SK-N-SH treated with all-trans-retinoic acid at 6 μM for 48 hours (cell line): ENCODE measurements at regions not wholly inside any gene's neighbourhood (a gene's known extent, or its start where the extent isn't known, plus 50 kb on each side); places are given as distances from the start of the nearest gene placed in this dataset.

Experiments used
- ATAC-seq: fragments of 200-7000 bp; cut with Tn5 transposase; 3 replicates; pipeline ENCODE4 v1.9.1; 2020; ENCODE audit warnings: mild to moderate bottlenecking, moderate library complexity
- ARNTL ChIP-seq: fragments of 450-650 bp; formaldehyde crosslinking; IDR thresholded peaks from 2 replicates; pipeline ENCODE4 v1.5.0; 2020; ENCODE audit warnings: low read depth, mild to moderate bottlenecking, moderate library complexity, borderline replicate concordance
- BACH2 ChIP-seq: fragments of 250-450 bp; sonication (Bioruptor Pico); IDR thresholded peaks from 2 replicates; pipeline ENCODE4 v1.9.0; 2021; ENCODE audit warnings: mild to moderate bottlenecking, borderline replicate concordance
- CREB5 ChIP-seq: fragments of 250-450 bp; sonication (Bioruptor Pico); IDR thresholded peaks from 2 replicates; pipeline ENCODE4 v1.5.1; 2020; ENCODE audit warnings: low read depth, mild to moderate bottlenecking, moderate library complexity
- CSDC2 ChIP-seq: fragments of 250-450 bp; sonication (Bioruptor Pico); IDR thresholded peaks from 2 replicates; pipeline ENCODE4 v1.5.0; 2020; ENCODE audit warnings: mild to moderate bottlenecking, moderate library complexity
- CSRNP3 ChIP-seq: fragments of 250-450 bp; sonication (Bioruptor Pico); IDR thresholded peaks from 2 replicates; pipeline ENCODE4 v1.5.1; 2021; ENCODE audit warnings: mild to moderate bottlenecking, moderate library complexity
- ESRRG ChIP-seq: fragments of 250-450 bp; sonication (Bioruptor Pico); IDR thresholded peaks from 2 replicates; pipeline ENCODE4 v1.6.1; 2021; ENCODE audit warnings: mild to moderate bottlenecking
- GLIS3 ChIP-seq: fragments of 250-450 bp; sonication (Bioruptor Pico); IDR thresholded peaks from 2 replicates; pipeline ENCODE4 v1.5.0; 2020; ENCODE audit warnings: mild to moderate bottlenecking, moderate library complexity
- ISL1 ChIP-seq: fragments of 250-450 bp; sonication (Bioruptor Pico); IDR thresholded peaks from 2 replicates; pipeline ENCODE4 v2.1.2; 2022; ENCODE audit warnings: mild to moderate bottlenecking, moderate library complexity
- PATZ1 ChIP-seq: fragments of 250-450 bp; sonication (Bioruptor Pico); IDR thresholded peaks from 2 replicates; pipeline ENCODE4 v1.8.0; 2020; ENCODE audit warnings: mild to moderate bottlenecking, moderate library complexity, borderline replicate concordance
- PPARA ChIP-seq: fragments of 250-450 bp; sonication (Bioruptor Pico); IDR thresholded peaks from 2 replicates; pipeline ENCODE4 v1.5.0; 2020; ENCODE audit warnings: mild to moderate bottlenecking, borderline replicate concordance
- RARB ChIP-seq: fragments of 250-450 bp; sonication (Bioruptor Pico); IDR thresholded peaks from 2 replicates; pipeline ENCODE4 v1.8.0; 2021; ENCODE audit warnings: mild to moderate bottlenecking, moderate library complexity
- SNAI2 ChIP-seq: fragments of 250-450 bp; sonication (Bioruptor Pico); IDR thresholded peaks from 2 replicates; pipeline ENCODE4 v1.5.0; 2020; ENCODE audit warnings: mild to moderate bottlenecking, moderate library complexity
- TCF4 ChIP-seq: fragments of 250-450 bp; sonication (Bioruptor Pico); IDR thresholded peaks from 2 replicates; pipeline ENCODE4 v1.8.0; 2021; ENCODE audit warnings: mild to moderate bottlenecking, moderate library complexity, borderline replicate concordance
- ZC3H10 ChIP-seq: fragments of 250-450 bp; sonication (Bioruptor Pico); IDR thresholded peaks from 2 replicates; pipeline ENCODE4 v1.5.1; 2021; ENCODE audit warnings: mild to moderate bottlenecking, moderate library complexity
- ZFP30 ChIP-seq: fragments of 450-650 bp; formaldehyde crosslinking; IDR thresholded peaks from 2 replicates; pipeline ENCODE4 v1.5.0; 2022; ENCODE audit warnings: mild to moderate bottlenecking, moderate library complexity
- ZNF70 ChIP-seq: fragments of 450-650 bp; formaldehyde crosslinking; IDR thresholded peaks from 2 replicates; pipeline ENCODE4 v1.5.0; 2020; ENCODE audit warnings: mild to moderate bottlenecking, moderate library complexity
- ZNF8 ChIP-seq: fragments of 450-650 bp; formaldehyde crosslinking; IDR thresholded peaks from 2 replicates; pipeline ENCODE4 v1.5.0; 2020; ENCODE audit warnings: mild to moderate bottlenecking, moderate library complexity
- TF ChIP-seq, protein P1 (sequence below): fragments of 250-450 bp; sonication (Bioruptor Pico); IDR thresholded peaks from 2 replicates; pipeline ENCODE4 v1.8.0; 2021; ENCODE audit warnings: low read depth, mild to moderate bottlenecking, moderate library complexity, borderline replicate concordance

- ATAC-seq: no peak
- TF ChIP-seq TCF4 (CRISPR knock-in tag) (no peak), SNAI2 (no peak), ARNTL (CRISPR knock-in tag) (no peak), CSDC2 (no peak), ESRRG (CRISPR knock-in tag) (no peak), CSRNP3 (CRISPR knock-in tag) (no peak)
Measured at GRCh38 chr10:35942057-35942456, 300.0 kb upstream of the FZD8 start.

DNA sequence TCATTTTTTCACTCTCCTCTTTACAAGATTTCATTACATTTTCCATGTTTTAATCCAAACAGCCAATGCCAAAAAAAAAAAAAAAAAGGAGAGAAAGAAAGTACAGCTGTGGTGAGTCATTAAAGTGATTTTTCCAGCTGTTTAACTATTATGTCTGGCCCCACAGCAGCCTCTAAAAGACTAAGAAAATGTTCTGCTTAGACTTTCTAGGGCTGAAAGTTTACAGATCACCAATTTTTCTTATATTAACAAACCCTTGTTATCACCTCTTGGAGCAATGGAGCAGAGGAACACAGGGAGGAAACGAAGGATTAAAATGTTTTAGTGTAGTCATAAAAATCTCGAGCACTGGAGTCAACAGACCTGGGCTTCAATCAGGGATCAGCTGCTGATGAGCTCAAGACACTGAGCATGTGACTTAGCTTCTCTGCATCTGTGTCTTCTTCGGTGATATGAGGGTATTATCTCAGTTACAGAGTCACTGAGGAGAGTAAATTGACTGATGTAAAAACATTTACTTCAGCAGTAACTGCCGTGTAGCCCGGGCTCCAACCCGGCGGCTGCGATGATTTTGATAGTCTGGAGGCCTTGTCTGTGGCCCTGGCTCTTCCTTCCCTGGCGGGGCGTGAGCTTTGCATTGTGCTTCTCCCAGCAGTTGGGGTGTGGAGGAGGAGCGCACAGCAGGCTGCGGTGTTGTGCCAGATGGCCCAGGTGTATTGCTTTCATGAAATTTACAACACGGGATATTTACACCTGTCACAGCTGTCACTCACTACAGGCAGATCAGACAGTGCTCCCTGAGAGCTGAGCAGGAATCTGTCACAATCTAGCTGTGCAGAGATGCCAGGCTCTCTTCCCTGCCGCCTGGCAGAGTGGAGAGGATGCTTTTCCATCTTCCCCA is 298.3 kb upstream of the FZD8 start:
- ATAC-seq: no peak
- no peak for TF ChIP-seq ZC3H10 (CRISPR knock-in tag)
- TF ChIP-seq, protein P1, sequence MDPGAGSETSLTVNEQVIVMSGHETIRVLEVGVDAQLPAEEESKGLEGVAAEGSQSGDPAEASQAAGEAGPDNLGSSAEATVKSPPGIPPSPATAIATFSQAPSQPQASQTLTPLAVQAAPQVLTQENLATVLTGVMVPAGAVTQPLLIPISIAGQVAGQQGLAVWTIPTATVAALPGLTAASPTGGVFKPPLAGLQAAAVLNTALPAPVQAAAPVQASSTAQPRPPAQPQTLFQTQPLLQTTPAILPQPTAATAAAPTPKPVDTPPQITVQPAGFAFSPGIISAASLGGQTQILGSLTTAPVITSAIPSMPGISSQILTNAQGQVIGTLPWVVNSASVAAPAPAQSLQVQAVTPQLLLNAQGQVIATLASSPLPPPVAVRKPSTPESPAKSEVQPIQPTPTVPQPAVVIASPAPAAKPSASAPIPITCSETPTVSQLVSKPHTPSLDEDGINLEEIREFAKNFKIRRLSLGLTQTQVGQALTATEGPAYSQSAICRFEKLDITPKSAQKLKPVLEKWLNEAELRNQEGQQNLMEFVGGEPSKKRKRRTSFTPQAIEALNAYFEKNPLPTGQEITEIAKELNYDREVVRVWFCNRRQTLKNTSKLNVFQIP (CRISPR knock-in tag): no peak
- TF ChIP-seq GLIS3: no peak
- TF ChIP-seq CREB5 (CRISPR knock-in tag): no peak
- TF ChIP-seq ZNF8: no peak
- no peak for TF ChIP-seq CSRNP3 (CRISPR knock-in tag)
- no peak for TF ChIP-seq ARNTL (CRISPR knock-in tag)

GRCh38 chr10:35938160-35938559 is 296.1 kb upstream of the FZD8 start:
- no peak for ATAC-seq
- TF ChIP-seq ZNF70 (no peak), ISL1 (CRISPR knock-in tag) (no peak), CREB5 (CRISPR knock-in tag) (no peak), PPARA (CRISPR knock-in tag) (no peak), GLIS3 (no peak), ZFP30 (no peak), BACH2 (CRISPR knock-in tag) (no peak), ZC3H10 (CRISPR knock-in tag) (no peak), TCF4 (CRISPR knock-in tag) (no peak), CSDC2 (no peak), RARB (CRISPR knock-in tag) (no peak), PATZ1 (CRISPR knock-in tag) (no peak)
- TF ChIP-seq, all 23 proteins: peak for 0

- ATAC-seq: no peak
- TF ChIP-seq CREB5 (CRISPR knock-in tag) (no peak), PPARA (CRISPR knock-in tag) (no peak), ZC3H10 (CRISPR knock-in tag) (no peak), CSDC2 (no peak), RARB (CRISPR knock-in tag) (no peak), ZFP30 (no peak), SNAI2 (no peak)
Measured at GRCh38 chr10:35937546-35937945, 295.4 kb upstream of the FZD8 start.
